K562 (cell line): ENCODE measurements at regions not wholly inside any gene's neighbourhood (a gene's known extent, or its start where the extent isn't known, plus 50 kb on each side); places are given as distances from the start of the nearest gene placed in this dataset.

ENCODE experiments used
- ATAC-seq: fragments of 200-7000 bp; cut with Tn5 transposase; 3 replicates; pipeline ENCODE4 v1.9.1; 2020; ENCODE audit warnings: moderate library complexity
- BruUV-seq: library from RNA; stranded (reverse); fragments of 400-500 nt; replicated peaks from 2 replicates; lab custom pipeline; 2021; lab: Mats Ljungman, UMichigan
- CTCF ChIA-PET: fragments of 300-600 bp; formaldehyde crosslinking; extraction: SDS; loops from one replicate; lab custom pipeline; 2021; ENCODE audit warnings: low intra/inter-chr PET ratio; lab: Yijun Ruan, JAX
- POLR2A ChIA-PET: fragments of 300-600, 350-650 bp; sonication (Branson Sonifier 250); formaldehyde crosslinking; extraction: SDS; loops from one replicate; lab custom pipeline; 2021; ENCODE audit warnings: antibody characterized with exemption, inconsistent platforms; lab: Yijun Ruan, JAX
- DNase-seq, 4 experiments: peaks; one replicate each; pipeline versions ENCODE4 v3.0.0 to v3.0.0-alpha.2; 2011 to 2018; ENCODE audit warnings: low spot score in 3 of 4, mixed read lengths in 3 of 4; ENCODE audit errors: extremely low read depth in 1 of 4
- FAIRE-seq: peaks from 2 replicates; lab custom pipeline; 2011; peaks lifted over from hg19 to GRCh38; lab: Jason Lieb, UNC
- H2AFZ ChIP-seq: 2 replicates; pipeline ENCODE4 v1.6.0; 2011; ENCODE audit warnings: low read depth, low read length, control low read depth, inconsistent platforms
- H3K27ac ChIP-seq: fragments of 200-600 bp; 3 replicates; pipeline ENCODE4 v1.8.0; 2011; ENCODE audit warnings: low read depth, mild to moderate bottlenecking, control low read depth, inconsistent platforms, low read length, moderate library complexity, mixed read lengths; ENCODE audit errors: extremely low read depth
- H3K27me3 ChIP-seq, 2 experiments: fragments of 300-600 bp in 1 of 2; 2 replicates in 1 of 2; 3 replicates in 1 of 2; pipeline versions ENCODE4 v1.6.0 to v1.8.0; 2011; ENCODE audit warnings: inconsistent platforms in 2 of 2, low read length in 2 of 2, mild to moderate bottlenecking in 1 of 2, mixed read lengths in 1 of 2, moderate library complexity in 1 of 2; ENCODE audit not compliant: control insufficient read depth in 2 of 2, insufficient read depth in 2 of 2
- H3K36me3 ChIP-seq: fragments of 300-600 bp; 3 replicates; pipeline ENCODE4 v1.8.0; 2011; ENCODE audit warnings: mild to moderate bottlenecking, low read length, inconsistent platforms; ENCODE audit not compliant: control insufficient read depth, insufficient read depth
- H3K4me1 ChIP-seq, 2 experiments: fragments of 200-600 bp in 1 of 2; replicated peaks in 1 of 2; 2 replicates in 1 of 2; 3 replicates in 1 of 2; pipeline versions ENCODE4 v1.5.1 to v1.8.0; 2011; ENCODE audit warnings: inconsistent platforms in 2 of 2, low read length in 2 of 2, mild to moderate bottlenecking in 1 of 2, mixed read lengths in 1 of 2, moderate library complexity in 1 of 2; ENCODE audit not compliant: control insufficient read depth in 2 of 2, insufficient read depth in 2 of 2
- H3K4me2 ChIP-seq: 2 replicates; pipeline ENCODE4 v1.6.1; 2011; ENCODE audit warnings: low read length, control low read depth, inconsistent platforms, mixed read lengths; ENCODE audit not compliant: insufficient read depth
- H3K4me3 ChIP-seq: fragments of 200-600 bp; sonication (generic), shearing (Covaris generic); 2 replicates; pipeline ENCODE4 v1.5.1; 2016; ENCODE audit warnings: control low read depth, inconsistent platforms
- H3K79me2 ChIP-seq: fragments of 200-600 bp; 3 replicates; pipeline ENCODE4 v1.8.0; 2011; ENCODE audit warnings: low read length, inconsistent platforms; ENCODE audit not compliant: control insufficient read depth, insufficient read depth
- H3K9ac ChIP-seq, 2 experiments: 2 replicates each; pipeline versions ENCODE4 v1.6.0 to v1.6.1; 2011; ENCODE audit warnings: low read depth in 2 of 2, low read length in 2 of 2, control low read depth in 1 of 2, inconsistent platforms in 1 of 2, mild to moderate bottlenecking in 1 of 2, mixed read lengths in 1 of 2; ENCODE audit not compliant: insufficient read depth in 1 of 2
- H3K9me1 ChIP-seq: one replicate; pipeline ENCODE4 v1.6.0; 2011; ENCODE audit warnings: inconsistent platforms, mild to moderate bottlenecking, low read length, moderate library complexity; ENCODE audit not compliant: control insufficient read depth, insufficient read depth
- H3K9me3 ChIP-seq: replicated peaks from 2 replicates; pipeline ENCODE4 v1.5.1; 2011; ENCODE audit warnings: low read depth, low read length, inconsistent platforms; ENCODE audit not compliant: control insufficient read depth, insufficient read depth
- H4K20me1 ChIP-seq: replicated peaks from 2 replicates; pipeline ENCODE4 v1.6.1; 2011; ENCODE audit warnings: low read length, inconsistent platforms, mixed read lengths; ENCODE audit not compliant: control insufficient read depth, insufficient read depth
- BMI1 ChIP-seq: fragments of 150-350 bp; IDR thresholded peaks from 2 replicates; pipeline ENCODE4 v1.6.1; 2014; ENCODE audit warnings: low read length
- CCNT2 ChIP-seq: IDR thresholded peaks from 2 replicates; pipeline ENCODE4 v1.6.1; 2011; ENCODE audit warnings: borderline replicate concordance, low read depth, mild to moderate bottlenecking, moderate library complexity, mixed read lengths, low read length; ENCODE audit not compliant: insufficient read length; ENCODE audit errors: extremely low read depth
- ELF2 ChIP-seq: fragments of 250-450 bp; sonication (Bioruptor Pico); IDR thresholded peaks from 2 replicates; pipeline ENCODE4 v1.5.0; 2021; ENCODE audit warnings: mild to moderate bottlenecking
- ELK1 ChIP-seq: sonication (generic); formaldehyde crosslinking; IDR thresholded peaks from 2 replicates; pipeline ENCODE4 v1.8.1; 2022; ENCODE audit warnings: missing genetic modification reagents
- ELK3 ChIP-seq: fragments of 450-650 bp; formaldehyde crosslinking; IDR thresholded peaks from 2 replicates; pipeline ENCODE4 v1.4.0; 2020; ENCODE audit warnings: mild to moderate bottlenecking
- PTBP1 ChIP-seq: fragments of 200-400 bp; formaldehyde crosslinking; IDR thresholded peaks from 2 replicates; pipeline ENCODE4 v1.6.1; 2017; ENCODE audit warnings: low read depth, low read length
- RAD51 ChIP-seq: fragments of 450-650 bp; IDR thresholded peaks from 2 replicates; pipeline ENCODE4 v1.7.1; 2016; ENCODE audit warnings: low read depth, mild to moderate bottlenecking, borderline replicate concordance
- RFX5 ChIP-seq: IDR thresholded peaks from 2 replicates; pipeline ENCODE4 v1.6.1; 2011; ENCODE audit warnings: low read depth, mild to moderate bottlenecking, improper control_type of control experiment, low read length
- RUNX1 ChIP-seq: sonication (generic); IDR thresholded peaks from 2 replicates; pipeline ENCODE4 v1.6.1; 2016; ENCODE audit warnings: antibody characterized with exemption, low read depth
- STAG1 ChIP-seq: sonication (generic); formaldehyde crosslinking; IDR thresholded peaks from 2 replicates; pipeline ENCODE4 v1.5.0; 2020; ENCODE audit warnings: missing genetic modification reagents, borderline replicate concordance
- ZNF586 ChIP-seq: fragments of 450-650 bp; formaldehyde crosslinking; conservative IDR thresholded peaks from 2 replicates; pipeline ENCODE4 v1.4.0; 2020; ENCODE audit warnings: mild to moderate bottlenecking, moderate library complexity
- WGBS: fragments of 100-300 bp; shearing (Covaris generic); methylation state at CpG from one replicate; pipeline ENCODE4 v1.1.6; 2016; ENCODE audit warnings: low coverage, mixed read lengths; ENCODE audit not compliant: insufficient coverage; ENCODE audit errors: missing lambda C conversion rate; 5-methylcytosine and 5-hydroxymethylcytosine counted together
- in situ Hi-C: fragments of 300-500 bp; cut with MboI; formaldehyde crosslinking; loops from 4 replicates; pipeline ENCODE4 v1.15.0; 2018; ENCODE audit warnings: inconsistent platforms, mixed read lengths
- intact Hi-C: fragments of 100-400 bp; cut with micrococcal nuclease; formaldehyde crosslinking; loops from 2 replicates; pipeline ENCODE4 v1.14.2; 2022
- TF ChIP-seq, protein P1 (sequence below): sonication (generic); formaldehyde crosslinking; IDR thresholded peaks from 2 replicates; pipeline ENCODE4 v1.8.0; 2022; ENCODE audit warnings: mild to moderate bottlenecking, missing genetic modification reagents
- TF ChIP-seq, protein P2 (sequence below): fragments of 150-350 bp; conservative IDR thresholded peaks from 2 replicates; pipeline ENCODE4 v1.6.1; 2014; ENCODE audit warnings: low read length

DNA sequence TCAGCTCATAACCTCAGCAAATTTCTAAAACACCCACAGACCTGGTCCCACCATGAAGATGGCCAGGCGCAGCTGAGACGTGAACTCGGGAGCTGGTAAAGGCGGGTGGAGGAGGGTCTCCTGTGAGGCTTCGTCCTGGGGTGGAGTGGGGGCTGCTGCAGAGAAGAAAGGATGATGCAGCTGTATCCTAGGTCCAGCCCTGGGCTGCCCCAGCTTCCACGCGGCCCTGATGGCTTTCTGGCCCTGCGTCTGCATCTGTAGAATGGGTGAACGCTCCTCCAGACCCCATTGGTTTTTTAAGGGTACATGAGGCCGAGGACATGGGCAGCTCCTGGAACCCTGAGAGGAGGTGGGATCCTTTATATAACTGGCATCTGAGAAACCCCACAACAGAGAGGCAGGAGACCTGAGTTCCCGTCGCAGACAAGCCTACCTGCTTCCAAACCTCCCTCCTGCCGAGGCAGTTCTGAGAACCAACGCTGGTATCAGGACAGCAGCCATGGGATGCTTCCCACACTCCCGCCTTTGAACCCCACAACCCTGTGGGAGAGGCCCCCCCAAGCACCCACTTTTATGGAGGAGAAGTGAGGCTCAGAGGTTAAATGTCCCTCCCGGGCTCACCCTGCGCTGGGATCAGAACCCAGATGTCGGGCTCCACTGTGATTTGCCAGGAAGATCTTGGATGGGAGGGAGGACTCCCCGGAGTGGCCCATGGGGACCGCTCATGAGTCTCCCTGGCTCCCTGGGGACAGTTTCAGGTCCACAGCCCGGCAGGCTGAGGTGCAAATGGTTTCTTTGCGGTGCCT, 55.2 kb upstream of the FGF3 start:
- ATAC-seq (no peak), DNase-seq (no peak), FAIRE-seq (no peak)
- Histone ChIP-seq H4K20me1 (peaks cover 15% of the 10 kb centered on the region), H3K4me1 (no peaks in the 10 kb centered on the region), H3K4me2 (no peak overlapping the region), H3K9ac (no peak overlapping the region), H2AFZ (no peak overlapping the region), H3K4me3 (no peak overlapping the region), H3K36me3 (no peaks in the 10 kb centered on the region), H3K27me3 (peaks cover 27 to 61% of the 10 kb centered on the region in 2 experiments), H3K79me2 (no peaks in the 10 kb centered on the region), H3K9me1 (peaks cover 3% of the 10 kb centered on the region), H3K27ac (no peak overlapping the region), H3K9me3 (no peaks in the 10 kb centered on the region)
- in situ Hi-C loops, result no loop called here
- no peak for TF ChIP-seq ZNF586 (CRISPR knock-in tag)
- TF ChIP-seq RFX5, result no peak
- TF ChIP-seq PTBP1, result no peak
- TF ChIP-seq BMI1, result no peak
- no peak for TF ChIP-seq RUNX1
- no peak for TF ChIP-seq ELK1 (CRISPR knock-in tag)
- TF ChIP-seq STAG1 (CRISPR knock-in tag), result no peak
- TF ChIP-seq ELK3, result no peak
- TF ChIP-seq, protein P1, sequence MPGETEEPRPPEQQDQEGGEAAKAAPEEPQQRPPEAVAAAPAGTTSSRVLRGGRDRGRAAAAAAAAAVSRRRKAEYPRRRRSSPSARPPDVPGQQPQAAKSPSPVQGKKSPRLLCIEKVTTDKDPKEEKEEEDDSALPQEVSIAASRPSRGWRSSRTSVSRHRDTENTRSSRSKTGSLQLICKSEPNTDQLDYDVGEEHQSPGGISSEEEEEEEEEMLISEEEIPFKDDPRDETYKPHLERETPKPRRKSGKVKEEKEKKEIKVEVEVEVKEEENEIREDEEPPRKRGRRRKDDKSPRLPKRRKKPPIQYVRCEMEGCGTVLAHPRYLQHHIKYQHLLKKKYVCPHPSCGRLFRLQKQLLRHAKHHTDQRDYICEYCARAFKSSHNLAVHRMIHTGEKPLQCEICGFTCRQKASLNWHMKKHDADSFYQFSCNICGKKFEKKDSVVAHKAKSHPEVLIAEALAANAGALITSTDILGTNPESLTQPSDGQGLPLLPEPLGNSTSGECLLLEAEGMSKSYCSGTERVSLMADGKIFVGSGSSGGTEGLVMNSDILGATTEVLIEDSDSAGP, result no peak
- TF ChIP-seq ELF2 (CRISPR knock-in tag), result no peak
- TF ChIP-seq, protein P2, sequence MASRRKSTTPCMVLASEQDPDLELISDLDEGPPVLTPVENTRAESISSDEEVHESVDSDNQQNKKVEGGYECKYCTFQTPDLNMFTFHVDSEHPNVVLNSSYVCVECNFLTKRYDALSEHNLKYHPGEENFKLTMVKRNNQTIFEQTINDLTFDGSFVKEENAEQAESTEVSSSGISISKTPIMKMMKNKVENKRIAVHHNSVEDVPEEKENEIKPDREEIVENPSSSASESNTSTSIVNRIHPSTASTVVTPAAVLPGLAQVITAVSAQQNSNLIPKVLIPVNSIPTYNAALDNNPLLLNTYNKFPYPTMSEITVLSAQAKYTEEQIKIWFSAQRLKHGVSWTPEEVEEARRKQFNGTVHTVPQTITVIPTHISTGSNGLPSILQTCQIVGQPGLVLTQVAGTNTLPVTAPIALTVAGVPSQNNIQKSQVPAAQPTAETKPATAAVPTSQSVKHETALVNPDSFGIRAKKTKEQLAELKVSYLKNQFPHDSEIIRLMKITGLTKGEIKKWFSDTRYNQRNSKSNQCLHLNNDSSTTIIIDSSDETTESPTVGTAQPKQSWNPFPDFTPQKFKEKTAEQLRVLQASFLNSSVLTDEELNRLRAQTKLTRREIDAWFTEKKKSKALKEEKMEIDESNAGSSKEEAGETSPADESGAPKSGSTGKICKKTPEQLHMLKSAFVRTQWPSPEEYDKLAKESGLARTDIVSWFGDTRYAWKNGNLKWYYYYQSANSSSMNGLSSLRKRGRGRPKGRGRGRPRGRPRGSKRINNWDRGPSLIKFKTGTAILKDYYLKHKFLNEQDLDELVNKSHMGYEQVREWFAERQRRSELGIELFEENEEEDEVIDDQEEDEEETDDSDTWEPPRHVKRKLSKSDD, result no peak
- TF ChIP-seq RAD51, result no peak
- TF ChIP-seq CCNT2, result no peak
- ChIA-PET CTCF (no interaction called here), POLR2A (interaction anchor here (0.6 to 1.1 kb wide), 2 partner anchors 17 to 105 kb away, joined by 3 to 4 read pairs; no protein-coding TSS in a partner anchor)
- under 1% methylated on average over 22 of the region's 22 CpGs for WGBS
- no TSS peak for BruUV-seq
- intact Hi-C loops, result no loop called here
